HepG2 (cell line): ENCODE measurements at regions not wholly inside any gene's neighbourhood (a gene's known extent, or its start where the extent isn't known, plus 50 kb on each side); places are given as distances from the start of the nearest gene placed in this dataset.

Experiments
- ATAC-seq: fragments of 200-7000 bp; cut with Tn5 transposase; 3 replicates; pipeline ENCODE4 v1.9.1; 2020; ENCODE audit warnings: mild to moderate bottlenecking, moderate library complexity
- BruUV-seq: library from RNA; stranded (reverse); fragments of 400-500 nt; replicated peaks from 2 replicates; lab custom pipeline; 2021; lab: Mats Ljungman, UMichigan
- CTCF ChIA-PET: fragments of 300-600 bp; formaldehyde crosslinking; extraction: SDS; loops from one replicate; lab custom pipeline; 2021; ENCODE audit warnings: low total read pairs, inconsistent platforms, low intra/inter-chr PET ratio; lab: Yijun Ruan, JAX
- POLR2A ChIA-PET: fragments of 350-600 bp; sonication (Branson Sonifier 250); formaldehyde crosslinking; loops from one replicate; lab custom pipeline; 2020; ENCODE audit warnings: antibody characterized with exemption, inconsistent platforms; lab: Yijun Ruan, JAX
- DNase-seq: peaks from one replicate; pipeline ENCODE4 v3.0.0-alpha.2; 2015; ENCODE audit warnings: low spot score
- FAIRE-seq: peaks from 3 replicates; lab custom pipeline; 2011; peaks lifted over from hg19 to GRCh38; lab: Jason Lieb, UNC
- H2AFZ ChIP-seq: one replicate; pipeline ENCODE4 v1.6.1; 2011; ENCODE audit warnings: low read length, inconsistent platforms
- H3K27ac ChIP-seq: fragments of 300-600 bp; 3 replicates; pipeline ENCODE4 v1.8.0; 2011; ENCODE audit warnings: mixed run types, mild to moderate bottlenecking, mixed read lengths, low read length, inconsistent platforms; ENCODE audit not compliant: insufficient read depth; ENCODE audit errors: extremely low read length
- H3K27me3 ChIP-seq, 2 experiments: fragments of 200-600 bp in 1 of 2; 2 replicates in 1 of 2; 3 replicates in 1 of 2; pipeline versions ENCODE4 v1.6.0 to v1.8.0; 2011; ENCODE audit warnings: low read length in 2 of 2, mild to moderate bottlenecking in 2 of 2, moderate library complexity in 2 of 2, inconsistent platforms in 1 of 2; ENCODE audit not compliant: insufficient read depth in 2 of 2, control insufficient read depth in 1 of 2
- H3K36me3 ChIP-seq, 2 experiments: fragments of 200-600 bp in 1 of 2; replicated peaks in 1 of 2; 2 replicates in 1 of 2; 3 replicates in 1 of 2; pipeline versions ENCODE4 v1.5.1 to v1.8.0; 2011; ENCODE audit warnings: low read length in 2 of 2, inconsistent platforms in 1 of 2; ENCODE audit not compliant: insufficient read depth in 2 of 2, control insufficient read depth in 1 of 2
- H3K4me1 ChIP-seq: 2 replicates; pipeline ENCODE4 v1.5.1; 2012; ENCODE audit warnings: low read length, inconsistent platforms; ENCODE audit not compliant: insufficient read depth
- H3K4me2 ChIP-seq: 2 replicates; pipeline ENCODE4 v1.6.0; 2011; ENCODE audit warnings: low read depth, low read length, inconsistent platforms
- H3K4me3 ChIP-seq, 3 experiments: fragments of 200-600 bp in 1 of 3; sonication (generic), shearing (Covaris generic) in 1 of 3; replicated peaks in 1 of 3; 2 replicates each; pipeline ENCODE4 v1.5.1; 2011 to 2016; ENCODE audit warnings: low read length in 3 of 3, inconsistent platforms in 2 of 3, low read depth in 2 of 3, mild to moderate bottlenecking in 2 of 3, control low read depth in 1 of 3, mixed read lengths in 1 of 3; ENCODE audit not compliant: insufficient read depth in 1 of 3
- H3K79me2 ChIP-seq: one replicate; pipeline ENCODE4 v1.6.1; 2011; ENCODE audit warnings: low read length, inconsistent platforms; ENCODE audit not compliant: insufficient read depth
- H3K9ac ChIP-seq: 2 replicates; pipeline ENCODE4 v1.6.0; 2011; ENCODE audit warnings: mild to moderate bottlenecking, low read depth, low read length, inconsistent platforms; ENCODE audit not compliant: insufficient read depth
- H3K9me3 ChIP-seq: 2 replicates; pipeline ENCODE4 v1.5.1; 2012; ENCODE audit warnings: mild to moderate bottlenecking, low read length
- H4K20me1 ChIP-seq: 2 replicates; pipeline ENCODE4 v1.6.0; 2011; ENCODE audit warnings: inconsistent platforms, mild to moderate bottlenecking, low read length, moderate library complexity; ENCODE audit not compliant: insufficient read depth
- CTCF ChIP-seq: sonication (generic); formaldehyde crosslinking; IDR thresholded peaks from 2 replicates; pipeline ENCODE4 v1.5.0; 2020; ENCODE audit warnings: mild to moderate bottlenecking, missing genetic modification reagents, moderate library complexity
- HES4 ChIP-seq: sonication (generic); formaldehyde crosslinking; IDR thresholded peaks from 2 replicates; pipeline ENCODE4 v1.9.0; 2021; ENCODE audit warnings: mild to moderate bottlenecking, missing genetic modification reagents, borderline replicate concordance
- SMC3 ChIP-seq: IDR thresholded peaks from 2 replicates; pipeline ENCODE4 v1.6.1; 2011; ENCODE audit warnings: low read length, improper control_type of control experiment
- STAG1 ChIP-seq: sonication (generic); formaldehyde crosslinking; IDR thresholded peaks from 2 replicates; pipeline ENCODE4 v1.4.0; 2020; ENCODE audit warnings: missing genetic modification reagents
- TARDBP ChIP-seq: sonication (generic); formaldehyde crosslinking; IDR thresholded peaks from 2 replicates; pipeline ENCODE4 v1.8.0; 2022; ENCODE audit warnings: mild to moderate bottlenecking, missing genetic modification reagents
- ZNF572 ChIP-seq: sonication (generic); formaldehyde crosslinking; IDR thresholded peaks from 2 replicates; pipeline ENCODE4 v1.5.1; 2020; ENCODE audit warnings: mild to moderate bottlenecking, missing genetic modification reagents
- ZNF629 ChIP-seq: sonication (generic); formaldehyde crosslinking; conservative IDR thresholded peaks from 2 replicates; pipeline ENCODE4 v1.5.0; 2020; ENCODE audit warnings: missing genetic modification reagents
- ZNF720 ChIP-seq: sonication (generic); formaldehyde crosslinking; IDR thresholded peaks from 2 replicates; pipeline ENCODE4 v1.4.0; 2020; ENCODE audit warnings: missing genetic modification reagents
- ZNF790 ChIP-seq: sonication (generic); formaldehyde crosslinking; IDR thresholded peaks from 2 replicates; pipeline ENCODE4 v1.8.0; 2022; ENCODE audit warnings: missing genetic modification reagents, mild to moderate bottlenecking, borderline replicate concordance
- WGBS: methylation state at CpG from one replicate; pipeline ENCODE4 v1.1.6; 2017; ENCODE audit warnings: low lambda C conversion rate; 5-methylcytosine and 5-hydroxymethylcytosine counted together
- in situ Hi-C: cut with HindIII; loops from 2 replicates; pipeline ENCODE4 v1.10.0; 2017; ENCODE audit warnings: low pct_unique_long_range_greater_than_20kb; ENCODE audit not compliant: extremely low pct_ligation_motif_present
- intact Hi-C: fragments of 100-400 bp; cut with micrococcal nuclease; formaldehyde crosslinking; loops from one replicate; pipeline ENCODE4 v1.10.0; 2022; ENCODE audit not compliant: unreplicated experiment

GRCh38 chr2:64337314-64337713, 116.6 kb upstream of the LGALSL start:
- WGBS: 24% methylated on average over 3 of the region's 3 CpGs
- ATAC-seq (peak; percentile 76), DNase-seq (peak; percentile 24)
- intact Hi-C loops: no loop called here
- H3K36me3 ChIP-seq: no peaks in the 10 kb centered on the region
- no peak overlapping the region for H3K4me2 ChIP-seq
- no peaks in the 10 kb centered on the region for H3K9me3 ChIP-seq
- POLR2A ChIA-PET: no interaction called here
- H3K4me3 ChIP-seq: no peak overlapping the region
- no peaks in the 10 kb centered on the region for H3K4me1 ChIP-seq
- in situ Hi-C loops: loop anchor here (10.0 kb wide), 3 partner anchors 297 to 1237 kb away; no protein-coding TSS in a partner anchor
- no peaks in the 10 kb centered on the region for H4K20me1 ChIP-seq
- no peak overlapping the region for H3K9ac ChIP-seq
- peaks cover 0 to 16% of the 10 kb centered on the region in 2 experiments; a peak in 2 of 5 replicates for H3K27me3 ChIP-seq
- no TSS peak for BruUV-seq
- TF ChIP-seq CTCF (peak; percentile 40), SMC3 (peak; percentile 40; the same call in 1 of the 2 replicates), HES4 (CRISPR knock-in tag) (no peak), ZNF629 (CRISPR knock-in tag) (no peak), ZNF720 (CRISPR knock-in tag) (no peak), STAG1 (peak; percentile 42; the same call in 1 of the 2 replicates)
- TF ChIP-seq, all 625 proteins: peak for 3
- H2AFZ ChIP-seq: no peak overlapping the region
- no peaks in the 10 kb centered on the region for H3K79me2 ChIP-seq
- CTCF ChIA-PET: interaction anchor here (0.7 to 1.1 kb wide), 2 partner anchors 150 to 151 kb away, joined by 3 read pairs; no protein-coding TSS in a partner anchor
- FAIRE-seq: no peak
- H3K27ac ChIP-seq: no peak overlapping the region

- 59% methylated on average over 4 of the region's 4 CpGs for WGBS
- H2AFZ ChIP-seq: no peak overlapping the region
- DNase-seq (no peak), FAIRE-seq (no peak), ATAC-seq (no peak)
- no TSS peak for BruUV-seq
- H3K79me2 ChIP-seq: no peaks in the 10 kb centered on the region
- no peaks in the 10 kb centered on the region for H3K36me3 ChIP-seq
- no peak overlapping the region for H3K4me2 ChIP-seq
- POLR2A ChIA-PET: no interaction called here
- H3K27me3 ChIP-seq: peaks cover 0 to 17% of the 10 kb centered on the region in 2 experiments; a peak in 2 of 5 replicates
- H3K9ac ChIP-seq: no peak overlapping the region
- no peak for TF ChIP-seq ZNF790
- no peak for TF ChIP-seq ZNF572 (CRISPR knock-in tag)
- TF ChIP-seq TARDBP: no peak
- H3K27ac ChIP-seq: no peak overlapping the region
- no peak overlapping the region for H3K4me3 ChIP-seq
- H4K20me1 ChIP-seq: no peaks in the 10 kb centered on the region
- CTCF ChIA-PET: interaction anchor here (1.1 kb wide), 1 partner anchor 150 kb away, joined by 3 read pairs; no protein-coding TSS in a partner anchor
- H3K9me3 ChIP-seq: no peaks in the 10 kb centered on the region
- intact Hi-C loops (no loop called here), in situ Hi-C loops (loop anchor here (10.0 kb wide), 3 partner anchors 297 to 1237 kb away; no protein-coding TSS in a partner anchor)
- no peaks in the 10 kb centered on the region for H3K4me1 ChIP-seq
These were observed 115.9 kb upstream of the LGALSL start for GRCh38 chr2:64338108-64338507.
